ENCODE measurements at regions not wholly inside any gene's neighbourhood (a gene's known extent, or its start where the extent isn't known, plus 50 kb on each side); places are given as distances from the start of the nearest gene placed in this dataset.

GRCh38 chr6:140438346-140438735 lies 1063.9 kb upstream of the CITED2 start:
- Histone ChIP-seq H4K20me1 (ENCODE audit: insufficient read depth) (no peaks in the 10 kb centered on the region), H3K79me2 (replicated peaks; ENCODE audit: insufficient read depth, low read length) (no peaks in the 10 kb centered on the region), H3K27ac (ENCODE audit: low read length) (no peak overlapping the region), H3K9me3 (ENCODE audit: low read length) (peaks cover 3% of the 10 kb centered on the region), H3K27me3 (ENCODE audit: insufficient read depth, low read depth, low read length) (no peaks in the 10 kb centered on the region), H2AFZ (ENCODE audit: low read depth, low read length) (no peak overlapping the region), H3K9me2 (ENCODE audit: insufficient read depth, low read length) (no peaks in the 10 kb centered on the region), H3K9ac (ENCODE audit: low read length) (no peak overlapping the region), H3K4me3 (ENCODE audit: low read length) (no peak overlapping the region), H3F3A (ENCODE audit: insufficient read depth, low read length, poor library complexity, severe bottlenecking) (peaks cover 13% of the 10 kb centered on the region), H3K4me2 (ENCODE audit: low read length) (no peak overlapping the region), H3K36me3 (ENCODE audit: insufficient read depth, low read length) (no peaks in the 10 kb centered on the region)
- TF ChIP-seq, protein P1, sequence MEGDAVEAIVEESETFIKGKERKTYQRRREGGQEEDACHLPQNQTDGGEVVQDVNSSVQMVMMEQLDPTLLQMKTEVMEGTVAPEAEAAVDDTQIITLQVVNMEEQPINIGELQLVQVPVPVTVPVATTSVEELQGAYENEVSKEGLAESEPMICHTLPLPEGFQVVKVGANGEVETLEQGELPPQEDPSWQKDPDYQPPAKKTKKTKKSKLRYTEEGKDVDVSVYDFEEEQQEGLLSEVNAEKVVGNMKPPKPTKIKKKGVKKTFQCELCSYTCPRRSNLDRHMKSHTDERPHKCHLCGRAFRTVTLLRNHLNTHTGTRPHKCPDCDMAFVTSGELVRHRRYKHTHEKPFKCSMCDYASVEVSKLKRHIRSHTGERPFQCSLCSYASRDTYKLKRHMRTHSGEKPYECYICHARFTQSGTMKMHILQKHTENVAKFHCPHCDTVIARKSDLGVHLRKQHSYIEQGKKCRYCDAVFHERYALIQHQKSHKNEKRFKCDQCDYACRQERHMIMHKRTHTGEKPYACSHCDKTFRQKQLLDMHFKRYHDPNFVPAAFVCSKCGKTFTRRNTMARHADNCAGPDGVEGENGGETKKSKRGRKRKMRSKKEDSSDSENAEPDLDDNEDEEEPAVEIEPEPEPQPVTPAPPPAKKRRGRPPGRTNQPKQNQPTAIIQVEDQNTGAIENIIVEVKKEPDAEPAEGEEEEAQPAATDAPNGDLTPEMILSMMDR (IDR thresholded peaks at IDR 0.05; ENCODE audit: poor library complexity, severe bottlenecking): no peak
- TF ChIP-seq POLR2AphosphoS5 (IDR thresholded peaks at IDR 0.05) (no peak), TAF1 (IDR thresholded peaks at IDR 0.05; ENCODE audit: low read depth) (no peak), EP300 (conservative IDR thresholded peaks at IDR 0.05; ENCODE audit: poor library complexity, severe bottlenecking) (no peak), MXI1 (conservative IDR thresholded peaks at IDR 0.05; ENCODE audit: poor library complexity, severe bottlenecking) (no peak), RAD21 (conservative IDR thresholded peaks at IDR 0.05) (no peak), EZH2 (IDR thresholded peaks at IDR 0.05; ENCODE audit: borderline replicate concordance, insufficient read depth, low read length, poor library complexity, severe bottlenecking) (no peak)
- TF ChIP-seq, protein P2, sequence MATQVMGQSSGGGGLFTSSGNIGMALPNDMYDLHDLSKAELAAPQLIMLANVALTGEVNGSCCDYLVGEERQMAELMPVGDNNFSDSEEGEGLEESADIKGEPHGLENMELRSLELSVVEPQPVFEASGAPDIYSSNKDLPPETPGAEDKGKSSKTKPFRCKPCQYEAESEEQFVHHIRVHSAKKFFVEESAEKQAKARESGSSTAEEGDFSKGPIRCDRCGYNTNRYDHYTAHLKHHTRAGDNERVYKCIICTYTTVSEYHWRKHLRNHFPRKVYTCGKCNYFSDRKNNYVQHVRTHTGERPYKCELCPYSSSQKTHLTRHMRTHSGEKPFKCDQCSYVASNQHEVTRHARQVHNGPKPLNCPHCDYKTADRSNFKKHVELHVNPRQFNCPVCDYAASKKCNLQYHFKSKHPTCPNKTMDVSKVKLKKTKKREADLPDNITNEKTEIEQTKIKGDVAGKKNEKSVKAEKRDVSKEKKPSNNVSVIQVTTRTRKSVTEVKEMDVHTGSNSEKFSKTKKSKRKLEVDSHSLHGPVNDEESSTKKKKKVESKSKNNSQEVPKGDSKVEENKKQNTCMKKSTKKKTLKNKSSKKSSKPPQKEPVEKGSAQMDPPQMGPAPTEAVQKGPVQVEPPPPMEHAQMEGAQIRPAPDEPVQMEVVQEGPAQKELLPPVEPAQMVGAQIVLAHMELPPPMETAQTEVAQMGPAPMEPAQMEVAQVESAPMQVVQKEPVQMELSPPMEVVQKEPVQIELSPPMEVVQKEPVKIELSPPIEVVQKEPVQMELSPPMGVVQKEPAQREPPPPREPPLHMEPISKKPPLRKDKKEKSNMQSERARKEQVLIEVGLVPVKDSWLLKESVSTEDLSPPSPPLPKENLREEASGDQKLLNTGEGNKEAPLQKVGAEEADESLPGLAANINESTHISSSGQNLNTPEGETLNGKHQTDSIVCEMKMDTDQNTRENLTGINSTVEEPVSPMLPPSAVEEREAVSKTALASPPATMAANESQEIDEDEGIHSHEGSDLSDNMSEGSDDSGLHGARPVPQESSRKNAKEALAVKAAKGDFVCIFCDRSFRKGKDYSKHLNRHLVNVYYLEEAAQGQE (IDR thresholded peaks at IDR 0.05; ENCODE audit: borderline replicate concordance): no peak

DNA sequence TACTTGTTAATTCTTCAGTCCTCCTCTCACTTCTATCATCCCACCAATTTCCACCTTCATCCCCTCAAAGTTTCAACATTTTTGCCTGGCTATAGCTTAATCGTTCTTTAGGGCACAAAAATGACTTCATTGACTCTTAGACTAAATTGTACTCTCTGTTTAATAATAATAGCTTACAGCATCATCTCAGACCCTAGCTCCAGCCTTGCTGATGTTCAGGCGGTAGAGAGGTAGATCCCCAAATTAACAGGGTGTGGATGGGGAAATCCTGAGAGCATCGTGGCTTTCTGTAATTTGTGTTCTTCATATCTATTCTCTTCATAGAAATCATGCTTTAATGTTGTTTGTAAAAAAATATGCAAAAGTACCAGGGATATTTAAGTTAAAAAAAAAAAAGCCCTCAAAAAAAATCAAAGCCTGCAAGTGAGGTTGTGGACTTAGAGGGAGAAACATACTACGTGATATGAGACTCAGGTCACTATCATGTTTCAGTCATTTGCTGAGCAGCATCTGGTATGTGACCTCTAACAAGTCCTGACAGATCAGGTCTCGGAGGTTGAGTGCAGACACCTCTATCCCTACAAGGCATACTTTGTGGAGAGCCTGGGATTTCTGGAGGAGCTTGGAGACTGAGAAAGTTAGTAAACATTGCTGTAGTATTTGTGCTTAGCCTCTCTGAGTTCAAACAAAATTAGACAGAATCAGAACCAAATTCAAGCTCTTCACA lies 1063.3 kb upstream of the CITED2 start:
- Histone ChIP-seq H3F3A (ENCODE audit: insufficient read depth, low read length, poor library complexity, severe bottlenecking) (peaks cover 13% of the 10 kb centered on the region), H3K27me3 (ENCODE audit: insufficient read depth, low read depth, low read length) (no peaks in the 10 kb centered on the region), H4K20me1 (ENCODE audit: insufficient read depth) (no peaks in the 10 kb centered on the region), H3K4me2 (ENCODE audit: low read length) (no peak overlapping the region), H3K9ac (ENCODE audit: low read length) (no peak overlapping the region), H3K9me2 (ENCODE audit: insufficient read depth, low read length) (no peaks in the 10 kb centered on the region), H3K36me3 (ENCODE audit: insufficient read depth, low read length) (no peaks in the 10 kb centered on the region), H3K4me3 (ENCODE audit: low read length) (no peak overlapping the region), H3K79me2 (replicated peaks; ENCODE audit: insufficient read depth, low read length) (no peaks in the 10 kb centered on the region), H3K27ac (ENCODE audit: low read length) (no peak overlapping the region), H2AFZ (ENCODE audit: low read depth, low read length) (no peak overlapping the region), H3K9me3 (ENCODE audit: low read length) (peaks cover 3% of the 10 kb centered on the region)
- no peak for TF ChIP-seq TAF1 (IDR thresholded peaks at IDR 0.05; ENCODE audit: low read depth)
- TF ChIP-seq, protein P1 (IDR thresholded peaks at IDR 0.05; ENCODE audit: poor library complexity, severe bottlenecking): no peak
- no peak for TF ChIP-seq EZH2 (IDR thresholded peaks at IDR 0.05; ENCODE audit: borderline replicate concordance, insufficient read depth, low read length, poor library complexity, severe bottlenecking)
- TF ChIP-seq, protein P2 (IDR thresholded peaks at IDR 0.05; ENCODE audit: borderline replicate concordance): no peak
- no peak for TF ChIP-seq MXI1 (conservative IDR thresholded peaks at IDR 0.05; ENCODE audit: poor library complexity, severe bottlenecking)
- TF ChIP-seq EP300 (conservative IDR thresholded peaks at IDR 0.05; ENCODE audit: poor library complexity, severe bottlenecking): no peak
- no peak for TF ChIP-seq RAD21 (conservative IDR thresholded peaks at IDR 0.05)
- TF ChIP-seq POLR2AphosphoS5 (IDR thresholded peaks at IDR 0.05): no peak
- TF ChIP-seq SMC3 (conservative IDR thresholded peaks at IDR 0.05; ENCODE audit: poor library complexity): no peak

Measured in neural cell (in vitro differentiated cells).